RWPE1 (cell line): ENCODE measurements at regions not wholly inside any gene's neighbourhood (a gene's known extent, or its start where the extent isn't known, plus 50 kb on each side); places are given as distances from the start of the nearest gene placed in this dataset.
"Not testable (repeated sequence)": the region's sequence is repeated elsewhere in the genome, so short reads cannot be mapped to it uniquely, and the experiment has no call there.

Source experiments
- CTCF ChIA-PET: fragments of 350-600 bp; sonication (Branson Sonifier 250); formaldehyde crosslinking; extraction: SDS; loops from one replicate; lab custom pipeline; 2021; lab: Yijun Ruan, JAX
- POLR2A ChIA-PET: fragments of 400-600 bp; formaldehyde crosslinking; extraction: SDS; loops from one replicate; lab custom pipeline; 2020; ENCODE audit warnings: antibody characterized with exemption; ENCODE audit not compliant: low non-redundant PET; lab: Yijun Ruan, JAX
- DNase-seq: peaks from one replicate; pipeline ENCODE4 v3.0.0; 2012; ENCODE audit warnings: low spot score
- H3K27ac ChIP-seq: fragments of 450-650 bp; 2 replicates; pipeline ENCODE4 v1.5.1; 2017
- CTCF ChIP-seq: fragments of 450-650 bp; conservative IDR thresholded peaks from 2 replicates; pipeline ENCODE4 v1.5.1; 2017; ENCODE audit warnings: low read depth, mild to moderate bottlenecking

DNA sequence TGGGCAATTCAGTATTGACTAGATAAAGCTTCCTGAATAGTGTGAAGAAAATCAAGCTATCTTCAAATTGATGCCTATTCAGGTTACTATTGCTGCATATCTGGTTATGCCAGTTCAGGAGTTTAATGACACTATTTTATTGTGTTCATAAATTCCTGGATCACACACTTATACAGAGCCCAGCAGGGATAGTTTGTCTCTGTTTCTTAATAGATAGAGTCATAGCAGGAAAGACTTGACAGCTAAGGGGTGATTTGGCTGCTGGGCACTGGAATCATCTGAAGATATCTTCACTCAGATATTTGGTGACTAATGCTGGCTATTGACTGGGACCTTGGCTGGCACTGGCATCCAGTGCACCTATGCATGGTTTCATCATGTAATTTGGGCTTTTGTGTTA lies 187.8 kb downstream of the PYDC2 start:
- peak; percentile 3 for DNase-seq
- ChIA-PET POLR2A (no interaction called here), CTCF (interaction anchor here (0.6 kb wide), 1 partner anchor 30 kb away, joined by 3 read pairs; no protein-coding TSS in a partner anchor)
- TF ChIP-seq CTCF, result no peak
- no peak overlapping the region for H3K27ac ChIP-seq

GRCh38 chr3:191649626-191650025 lies 188.7 kb downstream of the PYDC2 start:
- TF ChIP-seq CTCF, result no peak
- no peak overlapping the region for H3K27ac ChIP-seq
- CTCF ChIA-PET, result interaction anchor here (0.6 to 0.7 kb wide), 3 partner anchors 31 to 281 kb away, joined by 3 to 5 read pairs (median 3); no protein-coding TSS in a partner anchor
- no peak for DNase-seq
- POLR2A ChIA-PET, result no interaction called here

- POLR2A ChIA-PET, DNase-seq, H3K27ac ChIP-seq: not testable (repeated sequence)
- CTCF ChIA-PET, result interaction anchor here (0.7 kb wide), 1 partner anchor 61 kb away, joined by 3 read pairs; no protein-coding TSS in a partner anchor
Observed at GRCh38 chr3:191658781-191659419, 197.9 kb downstream of the PYDC2 start.

DNA sequence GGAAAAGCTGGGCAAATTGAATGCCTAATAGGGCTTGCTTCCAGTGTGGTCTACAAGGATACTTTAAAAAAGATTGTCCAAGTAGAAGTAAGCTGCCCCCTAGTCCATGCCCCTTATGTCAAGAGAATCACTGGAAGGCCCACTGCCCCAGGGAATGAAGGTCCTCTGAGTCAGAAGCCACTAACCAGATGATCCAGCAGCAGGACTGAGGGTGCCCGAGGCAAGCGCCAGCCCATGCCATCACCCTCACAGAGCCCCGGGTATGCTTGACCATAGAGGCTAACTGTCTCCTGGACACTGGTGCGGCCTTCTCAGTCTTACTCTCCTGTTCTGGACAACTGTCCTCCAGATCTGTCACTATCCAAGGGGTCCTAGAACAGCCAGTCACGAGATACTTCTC lies 201.2 kb downstream of the PYDC2 start:
- H3K27ac ChIP-seq, POLR2A ChIA-PET, CTCF ChIA-PET, DNase-seq: not testable (repeated sequence)

DNA sequence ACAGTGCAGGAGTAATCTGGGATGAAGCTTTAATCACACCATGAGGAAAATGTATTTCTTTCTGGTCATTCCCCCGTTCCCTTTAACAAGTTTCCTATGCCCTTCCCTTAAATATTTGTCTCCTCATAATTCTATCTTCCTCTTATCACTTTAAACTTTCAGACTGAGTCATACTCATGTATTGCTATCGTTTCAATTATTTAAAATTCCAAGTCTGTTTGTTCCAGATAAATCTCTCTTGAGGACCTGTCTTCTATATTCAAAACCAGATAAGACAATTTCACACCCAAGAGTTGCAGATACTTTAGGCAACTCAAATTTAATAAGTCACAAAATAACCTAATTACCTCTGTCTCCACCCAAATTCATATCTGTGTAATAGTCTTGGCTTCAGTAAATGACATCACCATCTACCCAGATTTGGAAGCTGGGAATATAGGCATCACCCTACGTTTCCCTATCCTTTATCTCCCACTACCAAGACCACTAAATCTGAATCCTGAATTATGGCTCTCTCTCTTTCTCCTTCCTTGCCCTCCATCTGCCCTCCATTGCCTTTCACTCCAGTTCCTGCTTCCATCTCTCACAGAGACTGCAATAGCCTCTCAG lies 220.1 kb downstream of the PYDC2 start:
- ChIA-PET CTCF (no interaction called here), POLR2A (no interaction called here)
- no peak for TF ChIP-seq CTCF

GRCh38 chr3:191682961-191683360 lies 222.0 kb downstream of the PYDC2 start:
- POLR2A ChIA-PET, result no interaction called here
- no peak for TF ChIP-seq CTCF
- no peak for DNase-seq
- CTCF ChIA-PET, result no interaction called here
- no peak overlapping the region for H3K27ac ChIP-seq

More for the DNA sequence above, 220.1 kb downstream of the PYDC2 start:
- no peak overlapping the region for H3K27ac ChIP-seq
- no peak for DNase-seq

DNA sequence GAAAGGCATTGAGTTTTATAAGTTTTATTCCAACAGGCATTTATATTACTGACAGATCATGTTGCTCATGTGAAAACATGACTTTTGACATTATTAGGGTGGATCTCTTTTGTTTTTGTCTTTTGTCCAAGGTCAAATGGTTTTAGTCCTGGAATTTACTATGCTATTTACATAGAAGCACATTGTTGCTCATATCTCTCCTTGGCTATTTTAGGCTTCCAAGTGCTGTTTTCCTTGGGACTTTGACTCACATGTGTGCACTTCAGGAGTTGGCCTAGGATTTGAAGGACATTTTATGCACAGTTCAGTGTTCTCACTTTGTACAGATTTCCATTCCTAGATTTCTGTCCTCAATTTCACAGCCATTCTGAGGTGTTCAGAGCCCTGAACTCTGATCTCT lies 225.7 kb downstream of the PYDC2 start:
- TF ChIP-seq CTCF, result no peak
- no peak overlapping the region for H3K27ac ChIP-seq
- POLR2A ChIA-PET, result no interaction called here
- DNase-seq, result no peak
- CTCF ChIA-PET, result no interaction called here
